Hepatocyte (in vitro differentiated cells): ENCODE measurements at regions not wholly inside any gene's neighbourhood (a gene's known extent, or its start where the extent isn't known, plus 50 kb on each side); places are given as distances from the start of the nearest gene placed in this dataset.

ENCODE experiments used
- EZH2 ChIP-seq: fragments of 200-600 bp; sonication (generic); IDR thresholded peaks from 2 replicates; pipeline ENCODE4 v1.6.1; 2016; ENCODE audit warnings: antibody characterized with exemption, mild to moderate bottlenecking, borderline replicate concordance
- TF ChIP-seq, protein P1 (sequence below): fragments of 200-600 bp; sonication (generic); IDR thresholded peaks from 2 replicates; pipeline ENCODE4 v1.5.1; 2016; ENCODE audit warnings: antibody characterized with exemption, mild to moderate bottlenecking; ENCODE audit not compliant: poor library complexity

- TF ChIP-seq, protein P1, sequence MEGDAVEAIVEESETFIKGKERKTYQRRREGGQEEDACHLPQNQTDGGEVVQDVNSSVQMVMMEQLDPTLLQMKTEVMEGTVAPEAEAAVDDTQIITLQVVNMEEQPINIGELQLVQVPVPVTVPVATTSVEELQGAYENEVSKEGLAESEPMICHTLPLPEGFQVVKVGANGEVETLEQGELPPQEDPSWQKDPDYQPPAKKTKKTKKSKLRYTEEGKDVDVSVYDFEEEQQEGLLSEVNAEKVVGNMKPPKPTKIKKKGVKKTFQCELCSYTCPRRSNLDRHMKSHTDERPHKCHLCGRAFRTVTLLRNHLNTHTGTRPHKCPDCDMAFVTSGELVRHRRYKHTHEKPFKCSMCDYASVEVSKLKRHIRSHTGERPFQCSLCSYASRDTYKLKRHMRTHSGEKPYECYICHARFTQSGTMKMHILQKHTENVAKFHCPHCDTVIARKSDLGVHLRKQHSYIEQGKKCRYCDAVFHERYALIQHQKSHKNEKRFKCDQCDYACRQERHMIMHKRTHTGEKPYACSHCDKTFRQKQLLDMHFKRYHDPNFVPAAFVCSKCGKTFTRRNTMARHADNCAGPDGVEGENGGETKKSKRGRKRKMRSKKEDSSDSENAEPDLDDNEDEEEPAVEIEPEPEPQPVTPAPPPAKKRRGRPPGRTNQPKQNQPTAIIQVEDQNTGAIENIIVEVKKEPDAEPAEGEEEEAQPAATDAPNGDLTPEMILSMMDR, result no peak
- no peak for TF ChIP-seq EZH2
Observed at GRCh38 chr4:82140422-82140821, 233.4 kb downstream of the HNRNPD start.
